Stimulated activated CD8-positive, alpha-beta memory T cell treated with anti-CD3 and anti-CD28 coated beads, Interleukin-15, amount 100 ng/mL, for 48 hours (primary cell): ENCODE measurements at regions not wholly inside any gene's neighbourhood (a gene's known extent, or its start where the extent isn't known, plus 50 kb on each side); places are given as distances from the start of the nearest gene placed in this dataset.

Experiments used
- DNase-seq, 2 donors: peaks; one replicate each; pipeline ENCODE4 v3.0.0-alpha.2; 2020; ENCODE audit warnings: low read depth in 2 of 2

DNA sequence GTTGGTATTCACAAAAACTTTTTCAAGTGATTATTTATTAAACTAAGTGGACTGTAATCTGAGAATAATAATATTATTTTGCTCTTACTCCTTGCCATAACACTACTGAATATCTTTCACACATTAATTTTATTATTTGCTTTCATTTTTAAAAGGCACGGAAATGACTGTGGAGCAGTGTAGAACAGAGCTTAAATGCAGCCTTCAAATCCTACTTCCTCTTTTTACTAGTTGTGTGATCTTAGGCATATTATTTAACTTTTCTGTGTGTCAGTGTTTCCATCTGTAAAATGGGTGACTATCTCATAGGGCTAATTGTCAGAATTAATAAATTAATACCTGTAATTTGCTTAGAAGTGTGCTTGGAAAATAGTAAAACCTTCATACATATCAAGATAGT is 55.5 kb upstream of the SLC8A1 start:
- no peak for DNase-seq

GRCh38 chr2:40510304-40510703 is 58.4 kb upstream of the SLC8A1 start:
- no peak for DNase-seq

GRCh38 chr2:40511661-40512213 is 59.8 kb upstream of the SLC8A1 start:
- no peak for DNase-seq

- DNase-seq: no peak
Measured at GRCh38 chr2:40512256-40512655, 60.4 kb upstream of the SLC8A1 start.

DNA sequence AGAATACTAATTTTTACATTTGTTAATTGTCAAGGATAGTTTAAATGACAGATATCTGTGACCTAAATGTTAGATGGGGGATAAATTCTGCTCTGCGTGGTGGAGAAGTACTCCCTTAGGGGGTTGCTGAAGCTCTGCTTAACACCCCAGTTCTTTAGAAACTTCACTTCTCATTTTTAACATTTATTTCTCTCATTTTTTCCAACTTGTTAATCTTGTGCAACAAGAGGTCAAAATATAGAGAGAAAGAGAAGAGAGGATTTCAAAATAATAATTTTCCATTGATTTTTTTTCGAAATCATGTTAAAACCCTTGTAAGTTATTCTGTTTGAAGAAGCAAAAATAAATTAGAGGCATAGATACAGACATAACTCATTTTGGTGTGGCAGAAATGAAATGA is 61.3 kb upstream of the SLC8A1 start:
- no peak for DNase-seq

DNA sequence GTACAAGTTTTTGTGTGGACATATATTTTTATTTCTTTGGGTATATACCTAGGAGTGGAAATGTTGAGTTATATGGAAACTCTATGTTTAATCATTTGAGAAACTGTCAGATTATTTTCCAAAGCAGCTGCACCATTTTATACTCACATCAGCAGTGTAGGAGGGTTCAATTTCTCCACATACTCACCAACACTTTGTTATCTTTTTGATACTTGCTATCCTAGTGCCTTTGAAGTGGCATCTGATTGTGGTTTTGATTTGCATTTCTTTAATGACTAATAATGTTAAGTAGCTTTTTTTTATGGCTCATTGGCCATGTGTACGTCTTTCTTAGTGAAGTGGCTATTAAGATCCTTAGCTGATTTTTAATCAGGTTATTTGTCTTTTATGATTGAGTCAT is 64.7 kb upstream of the SLC8A1 start:
- no peak for DNase-seq

DNA sequence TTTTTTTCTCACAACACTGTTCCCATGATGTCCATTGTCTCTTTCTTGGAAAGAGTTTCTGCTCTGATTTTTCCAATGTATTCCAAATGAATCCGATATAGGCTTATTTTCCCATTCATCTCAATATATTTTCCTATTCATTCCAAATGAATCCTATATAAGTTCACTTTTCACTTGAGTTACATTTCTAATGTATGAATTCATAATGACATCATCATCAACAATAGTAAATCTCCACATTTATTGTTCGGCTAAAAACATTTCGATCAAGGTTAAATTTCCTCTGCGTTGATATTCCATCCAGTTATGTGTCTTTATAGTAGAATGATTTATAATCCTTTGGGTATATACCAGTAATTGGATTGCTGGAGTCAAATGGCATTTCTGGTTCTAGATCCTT is 76.7 kb upstream of the SLC8A1 start:
- no peak for DNase-seq

DNA sequence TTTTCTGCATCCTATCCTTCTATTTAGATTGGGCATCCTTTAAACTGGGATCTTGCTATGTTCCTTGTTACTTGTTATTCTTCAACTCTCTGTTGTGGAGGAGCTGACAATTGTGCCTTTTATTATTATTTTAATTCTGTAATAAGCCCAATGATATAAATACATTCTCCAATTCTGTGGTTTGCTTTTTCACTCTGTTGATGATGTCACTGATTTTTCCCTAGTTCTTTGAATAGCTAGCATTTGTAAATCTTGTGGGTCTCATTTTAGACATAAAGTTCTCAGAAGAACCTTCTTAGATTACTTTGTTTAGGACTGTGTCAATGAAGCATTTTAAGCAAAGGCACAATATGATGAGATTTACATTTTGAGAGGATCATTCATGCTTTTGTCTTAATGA is 79.5 kb upstream of the SLC8A1 start:
- no peak for DNase-seq

GRCh38 chr2:40534528-40534927 is 82.6 kb upstream of the SLC8A1 start:
- DNase-seq: no peak

DNA sequence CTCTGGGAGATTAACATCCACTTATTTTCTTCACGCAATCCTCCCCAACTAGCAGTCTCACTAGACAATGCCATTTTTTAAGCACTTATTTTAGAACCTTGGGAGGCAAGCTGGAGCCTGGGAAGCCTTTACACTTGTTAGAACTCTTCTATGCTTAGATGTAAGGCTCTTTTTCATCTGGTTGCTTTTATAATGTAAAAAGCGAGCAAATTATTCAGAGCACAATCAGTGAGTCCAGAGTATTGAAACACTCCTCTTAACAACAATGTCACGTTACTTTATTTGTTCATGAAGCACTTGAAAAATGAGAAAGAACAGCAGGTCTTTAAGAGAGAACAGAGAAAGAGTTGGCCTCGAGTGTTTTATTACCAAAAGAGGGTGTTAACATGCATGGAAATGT is 84.1 kb upstream of the SLC8A1 start:
- no peak for DNase-seq

- DNase-seq: no peak
Measured at GRCh38 chr2:40540026-40540425, 88.1 kb upstream of the SLC8A1 start.

GRCh38 chr2:40543381-40543780 is 91.5 kb upstream of the SLC8A1 start:
- no peak for DNase-seq

- no peak for DNase-seq
Measured at GRCh38 chr2:40544072-40544471, 92.2 kb upstream of the SLC8A1 start.

- DNase-seq: no peak
Measured at GRCh38 chr2:40545645-40546044, 93.8 kb upstream of the SLC8A1 start.

GRCh38 chr2:40546439-40547191 is 94.7 kb upstream of the SLC8A1 start:
- DNase-seq: no peak

DNA sequence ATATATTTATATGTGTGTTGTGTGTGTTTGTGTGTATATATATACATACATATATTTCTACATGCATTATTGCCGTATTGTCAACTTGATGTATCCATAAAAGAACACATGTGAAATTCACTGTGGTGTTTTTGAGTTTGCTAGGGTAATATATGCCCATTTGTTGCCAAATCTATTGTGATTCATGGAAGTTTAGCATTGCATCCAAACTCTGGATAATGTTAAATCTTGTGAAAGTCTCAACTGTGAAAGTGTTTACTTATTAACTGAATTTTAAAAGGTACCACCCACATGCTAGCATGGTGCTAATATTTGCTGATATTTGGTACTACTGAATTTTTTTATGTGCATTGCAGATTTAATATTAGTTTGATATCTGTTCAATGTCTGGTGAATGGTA is 96.6 kb upstream of the SLC8A1 start:
- DNase-seq: no peak

GRCh38 chr2:40550085-40550484 is 98.2 kb upstream of the SLC8A1 start:
- no peak for DNase-seq

DNA sequence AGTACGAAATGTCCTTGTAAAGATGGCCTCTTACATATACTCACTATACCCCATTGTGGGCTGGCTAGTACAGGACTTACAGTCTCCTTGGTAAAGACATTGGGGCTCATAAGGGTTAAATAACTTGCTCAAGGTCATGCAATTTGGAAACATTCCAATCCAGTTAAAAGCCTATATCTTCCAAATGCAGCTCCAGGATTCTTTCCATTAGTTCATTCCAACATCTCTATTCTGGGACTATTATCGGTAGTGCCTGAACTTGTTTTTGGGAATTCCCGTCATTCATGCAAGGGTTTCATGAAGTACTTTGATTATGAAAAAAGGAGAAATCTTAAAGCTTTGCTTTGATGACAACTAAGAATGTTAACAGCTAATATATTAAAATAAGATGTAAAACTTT is 99.2 kb upstream of the SLC8A1 start:
- DNase-seq: no peak

- peak in 1 of 2 donors; percentile 14 for DNase-seq
Measured at GRCh38 chr2:40554665-40555294, 102.9 kb upstream of the SLC8A1 start.

GRCh38 chr2:40556293-40556692 is 104.4 kb upstream of the SLC8A1 start:
- no peak for DNase-seq

DNA sequence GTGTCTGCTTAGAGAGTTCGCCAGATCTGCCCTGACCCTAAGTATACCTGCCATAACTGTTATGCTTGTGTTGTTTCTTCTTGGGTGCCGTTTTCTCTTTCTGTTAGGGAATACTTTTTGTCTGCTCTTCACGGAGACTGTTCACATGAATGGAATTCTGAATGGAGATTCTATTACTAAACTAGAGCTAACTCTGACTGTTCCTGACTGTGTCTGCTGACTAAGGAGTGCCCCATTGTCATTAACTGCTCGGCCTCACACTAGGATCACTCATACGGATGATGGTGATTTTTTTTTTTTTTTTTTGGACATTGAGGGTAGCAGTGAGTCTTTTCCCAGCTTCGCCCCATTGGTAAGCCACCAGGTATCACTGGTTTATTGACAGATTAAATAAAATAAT is 104.8 kb upstream of the SLC8A1 start:
- DNase-seq: no peak

DNA sequence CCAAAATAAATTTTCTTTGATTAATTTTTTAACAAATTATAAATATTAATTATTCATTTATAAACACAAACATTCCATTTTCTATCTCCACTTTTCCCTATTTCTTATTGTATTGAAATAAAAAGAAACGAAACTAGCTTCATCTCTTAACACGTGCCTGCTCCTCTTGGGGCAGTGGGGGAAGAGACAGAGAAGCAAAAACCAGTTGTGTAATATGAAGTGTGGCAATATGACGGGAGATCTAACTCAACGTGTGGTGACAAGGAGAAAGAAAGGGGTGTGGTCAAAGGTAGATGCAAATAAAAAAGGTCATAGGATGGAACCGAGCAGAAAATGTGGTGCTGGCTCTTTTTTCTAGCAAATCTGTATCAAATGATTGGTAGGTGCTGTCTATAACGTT is 106.9 kb upstream of the SLC8A1 start:
- no peak for DNase-seq

DNA sequence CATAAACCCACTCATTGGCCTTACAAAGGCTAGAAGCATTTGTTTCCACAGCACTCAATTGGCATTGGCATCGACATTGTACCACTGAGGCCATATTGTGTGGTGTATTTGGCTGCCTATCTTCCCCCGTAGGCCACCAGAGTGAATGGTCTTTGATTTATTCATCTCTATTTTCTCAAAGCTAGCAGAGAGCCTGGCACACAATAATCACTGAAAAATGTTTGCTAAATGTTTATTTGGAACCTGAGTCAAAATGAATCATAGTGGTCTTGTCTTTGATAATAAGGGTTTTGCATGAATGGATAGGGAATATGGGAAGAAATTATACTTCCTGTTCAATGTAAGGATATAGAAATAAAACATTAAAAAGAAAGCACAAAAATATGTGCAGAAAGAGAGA is 107.3 kb upstream of the SLC8A1 start:
- no peak for DNase-seq
